ENCODE measurements at regions not wholly inside any gene's neighbourhood (a gene's known extent, or its start where the extent isn't known, plus 50 kb on each side); places are given as distances from the start of the nearest gene placed in this dataset.

GRCh38 chr12:108009442-108010070 is 119.5 kb upstream of the WSCD2 start:
- TF ChIP-seq CTCF (IDR thresholded peaks at IDR 0.05) (no peak), POLR2A (IDR thresholded peaks at IDR 0.05) (no peak), POLR2AphosphoS5 (IDR thresholded peaks at IDR 0.05) (no peak)
